Stimulated activated CD8-positive, alpha-beta memory T cell treated with anti-CD3 and anti-CD28 coated beads, Interleukin-4, amount 100 ng/mL, for 48 hours (primary cell): ENCODE measurements at regions not wholly inside any gene's neighbourhood (a gene's known extent, or its start where the extent isn't known, plus 50 kb on each side); places are given as distances from the start of the nearest gene placed in this dataset.

Experiments used
- DNase-seq: peaks from one replicate; pipeline ENCODE4 v3.0.0-alpha.2; 2020

- no peak for DNase-seq
Observed at GRCh38 chr9:90010793-90011192, 406.0 kb downstream of the GADD45G start.

GRCh38 chr9:90012949-90013348 lies 408.1 kb downstream of the GADD45G start:
- no peak for DNase-seq

- no peak for DNase-seq
Observed at GRCh38 chr9:90013778-90014177, 409.0 kb downstream of the GADD45G start.

- DNase-seq = no peak
Observed at GRCh38 chr9:90014421-90014820, 409.6 kb downstream of the GADD45G start.

- DNase-seq = no peak
Observed at GRCh38 chr9:90016272-90016671, 411.5 kb downstream of the GADD45G start.

- no peak for DNase-seq
Observed at GRCh38 chr9:90017679-90018078, 412.9 kb downstream of the GADD45G start.

- no peak for DNase-seq
Observed at GRCh38 chr9:90018688-90019087, 413.9 kb downstream of the GADD45G start.

GRCh38 chr9:90019626-90020025 lies 414.8 kb downstream of the GADD45G start:
- no peak for DNase-seq

GRCh38 chr9:90020276-90020871 lies 415.6 kb downstream of the GADD45G start:
- DNase-seq = no peak

GRCh38 chr9:90021216-90021906 lies 416.5 kb downstream of the GADD45G start:
- no peak for DNase-seq

- no peak for DNase-seq
Observed at GRCh38 chr9:90022474-90022873, 417.7 kb downstream of the GADD45G start.

GRCh38 chr9:90023861-90024260 lies 419.0 kb downstream of the GADD45G start:
- no peak for DNase-seq

- DNase-seq = no peak
Observed at GRCh38 chr9:90024409-90024808, 419.6 kb downstream of the GADD45G start.

- no peak for DNase-seq
Observed at GRCh38 chr9:90024823-90025222, 420.0 kb downstream of the GADD45G start.

- DNase-seq = no peak
Observed at GRCh38 chr9:90025816-90026215, 421.0 kb downstream of the GADD45G start.

GRCh38 chr9:90027296-90027790 lies 422.5 kb downstream of the GADD45G start:
- no peak for DNase-seq

GRCh38 chr9:90029386-90029785 lies 424.6 kb downstream of the GADD45G start:
- DNase-seq = no peak

GRCh38 chr9:90029996-90030395 lies 425.2 kb downstream of the GADD45G start:
- no peak for DNase-seq

- DNase-seq = no peak
Observed at GRCh38 chr9:90032296-90033027, 427.6 kb downstream of the GADD45G start.

GRCh38 chr9:90033028-90033650 lies 428.3 kb downstream of the GADD45G start:
- DNase-seq = no peak

- no peak for DNase-seq
Observed at GRCh38 chr9:90034071-90034470, 429.3 kb downstream of the GADD45G start.

GRCh38 chr9:90035471-90035870 lies 430.7 kb downstream of the GADD45G start:
- no peak for DNase-seq

GRCh38 chr9:90037146-90037797 lies 432.5 kb downstream of the GADD45G start:
- DNase-seq = no peak
